GM23338 (cell line): ENCODE measurements at regions not wholly inside any gene's neighbourhood (a gene's known extent, or its start where the extent isn't known, plus 50 kb on each side); places are given as distances from the start of the nearest gene placed in this dataset.
A peak's percentile ranks its signal among the peaks of the same experiment; 100 is the strongest.

Source experiments
- ATAC-seq: fragments of 200-7000 bp; cut with Tn5 transposase; 3 replicates; pipeline ENCODE4 v1.9.1; 2020
- DNase-seq: peaks from one replicate; pipeline ENCODE4 v3.0.0-alpha.2; 2015; ENCODE audit warnings: low spot score
- H2AFZ ChIP-seq: fragments of 200-600 bp; sonication (generic); 2 replicates; pipeline ENCODE4 v1.8.0; 2016; ENCODE audit warnings: antibody characterized with exemption, mild to moderate bottlenecking, moderate library complexity
- H3F3A ChIP-seq: fragments of 200-600 bp; sonication (generic); replicated peaks from 2 replicates; pipeline ENCODE4 v1.8.0; 2017; ENCODE audit warnings: antibody characterized with exemption, mixed run types, low read depth
- H3K27ac ChIP-seq: fragments of 200-600 bp; sonication (generic); 2 replicates; pipeline ENCODE4 v1.6.1; 2016; ENCODE audit warnings: low read depth
- H3K27me3 ChIP-seq: fragments of 200-600 bp; sonication (generic); 2 replicates; pipeline ENCODE4 v1.8.0; 2016; ENCODE audit warnings: mild to moderate bottlenecking, mixed run types, moderate library complexity; ENCODE audit not compliant: insufficient read depth
- H3K36me3 ChIP-seq: fragments of 200-600 bp; sonication (generic); 2 replicates; pipeline ENCODE4 v1.8.0; 2016; ENCODE audit warnings: mild to moderate bottlenecking; ENCODE audit not compliant: insufficient read depth
- H3K4me1 ChIP-seq: fragments of 200-600 bp; sonication (generic); 2 replicates; pipeline ENCODE4 v1.8.0; 2016; ENCODE audit warnings: mild to moderate bottlenecking, moderate library complexity; ENCODE audit not compliant: insufficient read depth
- H3K4me2 ChIP-seq: fragments of 200-600 bp; sonication (generic); 2 replicates; pipeline ENCODE4 v1.7.1; 2017; ENCODE audit warnings: mixed run types
- H3K4me3 ChIP-seq: fragments of 200-600 bp; sonication (generic); 2 replicates; pipeline ENCODE4 v1.6.1; 2016; ENCODE audit warnings: mixed run types
- H3K79me2 ChIP-seq: fragments of 200-600 bp; sonication (generic); replicated peaks from 2 replicates; pipeline ENCODE4 v1.8.0; 2017; ENCODE audit warnings: mild to moderate bottlenecking; ENCODE audit not compliant: insufficient read depth
- H3K9me2 ChIP-seq: fragments of 200-600 bp; sonication (generic); 2 replicates; pipeline ENCODE4 v1.8.0; 2017; ENCODE audit not compliant: insufficient read depth
- H4K20me1 ChIP-seq: fragments of 200-600 bp; sonication (generic); replicated peaks from 2 replicates; pipeline ENCODE4 v1.8.0; 2017; ENCODE audit warnings: mild to moderate bottlenecking; ENCODE audit not compliant: insufficient read depth
- H3K27ac Mint-ChIP-seq: 2 replicates; pipeline ENCODE4 v1.8.0; 2020; ENCODE audit warnings: inconsistent platforms, mild to moderate bottlenecking, moderate library complexity, mixed read lengths
- H3K27me3 Mint-ChIP-seq: 3 replicates; pipeline ENCODE4 v1.8.0; 2022; ENCODE audit warnings: low read depth, mild to moderate bottlenecking, moderate library complexity, mixed read lengths, inconsistent platforms; ENCODE audit not compliant: insufficient read depth, poor library complexity
- H3K36me3 Mint-ChIP-seq: 3 replicates; pipeline ENCODE4 v1.8.0; 2021; ENCODE audit warnings: low read depth, mild to moderate bottlenecking, inconsistent platforms, moderate library complexity, mixed read lengths
- H3K4me1 Mint-ChIP-seq: 3 replicates; pipeline ENCODE4 v1.8.0; 2020; ENCODE audit warnings: mild to moderate bottlenecking, inconsistent platforms, mixed read lengths
- H3K4me3 Mint-ChIP-seq: 3 replicates; pipeline ENCODE4 v1.8.0; 2021; ENCODE audit warnings: moderate library complexity, mild to moderate bottlenecking, inconsistent platforms, mixed read lengths
- H3K9me3 Mint-ChIP-seq: 3 replicates; pipeline ENCODE4 v1.8.0; 2020; ENCODE audit warnings: moderate library complexity, mild to moderate bottlenecking, inconsistent platforms, mixed read lengths
- ETS1 ChIP-seq: IDR thresholded peaks from 2 replicates; pipeline ENCODE4 v1.6.1; 2016; ENCODE audit warnings: antibody characterized with exemption
- EZH2 ChIP-seq: fragments of 200-600 bp; sonication (generic); IDR thresholded peaks from one replicate; pipeline ENCODE4 v1.8.0; 2017; ENCODE audit warnings: antibody characterized with exemption, mild to moderate bottlenecking, low read depth; ENCODE audit not compliant: unreplicated experiment
- EZH2phosphoT487 ChIP-seq: fragments of 200-600 bp; sonication (generic); IDR thresholded peaks from one replicate; pipeline ENCODE4 v1.8.1; 2018; ENCODE audit warnings: antibody characterized with exemption; ENCODE audit not compliant: unreplicated experiment
- JUNB ChIP-seq: IDR thresholded peaks from one replicate; pipeline ENCODE4 v1.6.1; 2016; ENCODE audit warnings: antibody characterized with exemption; ENCODE audit not compliant: unreplicated experiment
- NANOG ChIP-seq: IDR thresholded peaks from 2 replicates; pipeline ENCODE4 v1.6.1; 2016; ENCODE audit warnings: antibody characterized with exemption, borderline replicate concordance
- REST ChIP-seq: IDR thresholded peaks from one replicate; pipeline ENCODE4 v1.6.1; 2018; ENCODE audit warnings: antibody characterized with exemption; ENCODE audit not compliant: unreplicated experiment
- STAT1 ChIP-seq: IDR thresholded peaks from one replicate; pipeline ENCODE4 v1.6.1; 2016; ENCODE audit warnings: antibody characterized with exemption; ENCODE audit not compliant: unreplicated experiment
- ZNF114 ChIP-seq: fragments of 250-450 bp; sonication (Bioruptor Pico); IDR thresholded peaks from 2 replicates; pipeline ENCODE4 v1.5.0; 2020; ENCODE audit warnings: mild to moderate bottlenecking, moderate library complexity
- TF ChIP-seq, protein P1 (sequence below), 2 experiments: fragments of 200-600 bp in 1 of 2; sonication (generic) in 1 of 2; conservative IDR thresholded peaks; 2 replicates each; pipeline versions ENCODE4 v1.5.1 to v1.6.1; 2016 to 2017; ENCODE audit warnings: antibody characterized with exemption in 2 of 2, low read depth in 2 of 2, mild to moderate bottlenecking in 2 of 2, moderate library complexity in 1 of 2

- H3K27ac Mint-ChIP-seq: no peak overlapping the region
- H3K36me3 Mint-ChIP-seq: no peaks in the 10 kb centered on the region
- Histone ChIP-seq H4K20me1 (no peaks in the 10 kb centered on the region), H3K79me2 (no peaks in the 10 kb centered on the region), H3F3A (no peaks in the 10 kb centered on the region), H3K27ac (no peak overlapping the region), H3K4me1 (no peaks in the 10 kb centered on the region), H2AFZ (no peak overlapping the region), H3K27me3 (peaks cover 3% of the 10 kb centered on the region; the same call in 1 of the 2 replicates), H3K4me2 (no peak overlapping the region), H3K9me2 (0 out of 2 replicates have a peak, but pooled peaks cover 2% of the 10 kb centered on the region), H3K36me3 (no peaks in the 10 kb centered on the region), H3K4me3 (no peak overlapping the region)
- TF ChIP-seq REST: no peak
- TF ChIP-seq, protein P1, sequence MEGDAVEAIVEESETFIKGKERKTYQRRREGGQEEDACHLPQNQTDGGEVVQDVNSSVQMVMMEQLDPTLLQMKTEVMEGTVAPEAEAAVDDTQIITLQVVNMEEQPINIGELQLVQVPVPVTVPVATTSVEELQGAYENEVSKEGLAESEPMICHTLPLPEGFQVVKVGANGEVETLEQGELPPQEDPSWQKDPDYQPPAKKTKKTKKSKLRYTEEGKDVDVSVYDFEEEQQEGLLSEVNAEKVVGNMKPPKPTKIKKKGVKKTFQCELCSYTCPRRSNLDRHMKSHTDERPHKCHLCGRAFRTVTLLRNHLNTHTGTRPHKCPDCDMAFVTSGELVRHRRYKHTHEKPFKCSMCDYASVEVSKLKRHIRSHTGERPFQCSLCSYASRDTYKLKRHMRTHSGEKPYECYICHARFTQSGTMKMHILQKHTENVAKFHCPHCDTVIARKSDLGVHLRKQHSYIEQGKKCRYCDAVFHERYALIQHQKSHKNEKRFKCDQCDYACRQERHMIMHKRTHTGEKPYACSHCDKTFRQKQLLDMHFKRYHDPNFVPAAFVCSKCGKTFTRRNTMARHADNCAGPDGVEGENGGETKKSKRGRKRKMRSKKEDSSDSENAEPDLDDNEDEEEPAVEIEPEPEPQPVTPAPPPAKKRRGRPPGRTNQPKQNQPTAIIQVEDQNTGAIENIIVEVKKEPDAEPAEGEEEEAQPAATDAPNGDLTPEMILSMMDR (conservative IDR thresholded peaks at IDR 0.05; ENCODE audit: low read depth in 2 of 2): no peak
- H3K27me3 Mint-ChIP-seq: peaks cover 5% of the 10 kb centered on the region
- peaks cover 11% of the 10 kb centered on the region for H3K4me1 Mint-ChIP-seq
- no peak for ATAC-seq
- H3K9me3 Mint-ChIP-seq: no peaks in the 10 kb centered on the region
- DNase-seq: no peak
- no peak overlapping the region for H3K4me3 Mint-ChIP-seq
Observed at GRCh38 chr4:18860836-18861530, 839.4 kb upstream of the LCORL start.

- Histone ChIP-seq H3K9me2 (0 out of 2 replicates have a peak, but pooled peaks cover 2% of the 10 kb centered on the region), H3K4me2 (no peak overlapping the region), H3K4me3 (no peak overlapping the region), H3K79me2 (no peaks in the 10 kb centered on the region), H3K4me1 (no peaks in the 10 kb centered on the region), H3K36me3 (no peaks in the 10 kb centered on the region), H3K27ac (no peak overlapping the region), H2AFZ (no peak overlapping the region), H3K27me3 (peaks cover 3% of the 10 kb centered on the region; the same call in 1 of the 2 replicates), H4K20me1 (no peaks in the 10 kb centered on the region), H3F3A (no peaks in the 10 kb centered on the region)
- DNase-seq (peak; percentile 15), ATAC-seq (peak; percentile 48; the same call in 2 of the 3 replicates)
- Mint-ChIP-seq H3K9me3 (peaks cover 3% of the 10 kb centered on the region; the same call in 1 of the 3 replicates), H3K4me1 (peaks cover 11% of the 10 kb centered on the region), H3K4me3 (no peak overlapping the region), H3K27me3 (peaks cover 5% of the 10 kb centered on the region), H3K27ac (no peak overlapping the region), H3K36me3 (no peaks in the 10 kb centered on the region)
- no peak for TF ChIP-seq REST
- TF ChIP-seq EZH2phosphoT487: no peak
- TF ChIP-seq ZNF114 (CRISPR knock-in tag): no peak
- TF ChIP-seq EZH2: no peak
- TF ChIP-seq, protein P1 (conservative IDR thresholded peaks at IDR 0.05; ENCODE audit: low read depth in 2 of 2): no peak
- no peak for TF ChIP-seq STAT1
- TF ChIP-seq ETS1: no peak
- TF ChIP-seq JUNB: no peak
- no peak for TF ChIP-seq NANOG
Observed at GRCh38 chr4:18859468-18859867, 837.9 kb upstream of the LCORL start.
